Heart left ventricle (tissue), 16 donors: ENCODE measurements at regions not wholly inside any gene's neighbourhood (a gene's known extent, or its start where the extent isn't known, plus 50 kb on each side); places are given as distances from the start of the nearest gene placed in this dataset.

ENCODE experiments used
- ATAC-seq, 4 donors: fragments of 200-7000 bp; cut with Tn5 transposase; one replicate each; pipeline ENCODE4 v1.9.1; 2020 to 2022; ENCODE audit warnings: moderate library complexity in 4 of 4, mild to moderate bottlenecking in 3 of 4, moderate number of reproducible peaks in 1 of 4
- DNase-seq, 5 donors: peaks; one replicate each; pipeline ENCODE4 v3.0.0-alpha.2; 2020
- H3K27ac ChIP-seq, 12 donors: fragments of 200-600 bp; sonication (generic) in 4 of 12; one replicate each; pipeline versions ENCODE4 v1.5.0 to v1.8.0; 2016 to 2022; ENCODE audit warnings: mild to moderate bottlenecking in 2 of 12
- H3K27me3 ChIP-seq, 9 donors: fragments of 200-600 bp; sonication (generic) in 2 of 9; one replicate each; pipeline versions ENCODE4 v1.5.1 to v1.8.0; 2016 to 2022; ENCODE audit warnings: mild to moderate bottlenecking in 3 of 9
- H3K36me3 ChIP-seq, 9 donors: fragments of 200-600 bp; sonication (generic) in 2 of 9; one replicate each; pipeline versions ENCODE4 v1.5.0 to v1.8.0; 2018 to 2022; ENCODE audit warnings: mild to moderate bottlenecking in 2 of 9
- H3K4me1 ChIP-seq, 12 donors: fragments of 200-600 bp; sonication (generic) in 4 of 12; one replicate each; pipeline versions ENCODE4 v1.5.0 to v1.8.0; 2016 to 2022; ENCODE audit warnings: mild to moderate bottlenecking in 3 of 12
- H3K4me3 ChIP-seq, 12 donors: fragments of 200-600 bp; sonication (generic) in 4 of 12; one replicate each; pipeline versions ENCODE4 v1.5.0 to v1.8.0; 2017 to 2022; ENCODE audit warnings: mild to moderate bottlenecking in 9 of 12, moderate library complexity in 4 of 12
- H3K9me3 ChIP-seq, 12 donors: fragments of 200-600 bp; sonication (generic) in 4 of 12; one replicate each; pipeline versions ENCODE4 v1.5.0 to v1.8.0; 2016 to 2022; ENCODE audit warnings: mild to moderate bottlenecking in 1 of 12
- POLR2A ChIP-seq, 2 donors: fragments of 450-650 bp; IDR thresholded peaks; one replicate each; pipeline ENCODE4 v1.6.1; 2017; ENCODE audit warnings: antibody characterized with exemption in 2 of 2, mild to moderate bottlenecking in 2 of 2, moderate library complexity in 2 of 2
- WGBS, 4 donors: extraction: QIAGEN DNeasy Blood & Tissue Kit in 2 of 4; methylation state at CpG; one replicate each; pipeline versions ENCODE4 v1.1.5 to v1.1.7; 2013 to 2018; 5-methylcytosine and 5-hydroxymethylcytosine counted together
- intact Hi-C, 10 donors: fragments of 100-400 bp; cut with DNase I; formaldehyde crosslinking; loops; one replicate each; pipeline versions ENCODE4 v1.11.1 to v1.14.2; 2022
- TF ChIP-seq, protein P1 (sequence below), 12 donors: fragments of 200-600 bp; sonication (generic) in 4 of 12; IDR thresholded peaks; one replicate each; pipeline versions ENCODE4 v1.5.0 to v1.8.0; 2018 to 2022; ENCODE audit warnings: antibody characterized with exemption in 12 of 12, mild to moderate bottlenecking in 5 of 12
- donor health status: ischemic (EF 13 %, LVEDD 7.1; RV severe dilation, severe dysfunction).
- donor health status: healthy with polysubstance abuse.
- donor health status: DM: no; HTN: yes; CAD: no.
- donor health status: DM: no; HTN: no; CAD: no.
- donor health status: ischemic (EF 25% LVEDD 6.9; RV normal size, moderate dysfunction).
- donor health status: ischemic (EF 25% LVEDD 5.7; RV mildly dilated, moderate dysfunction).
- donor health status: healthy.
- donor health status: DM: yes; HTN: yes; CAD: no.
- donor health status: ischemic (EF 35%, LVEDD 5.7; RV mildly dilated, moderate dysfunction).
- donor health status: nonischemic (EF 11% LVEDD 7.7; RV severe dilation, severe dysfunction).
- donor health status: DM: yes; HTN: yes; CAD: no.
- donor health status: PGD.
- donor health status: ischemic (EF 29% LVEDD 5.4; RV normal size, mild dysfunction).
- donor health status: nonischemic (EF 23%, LVEDD 6.1; RV moderate dilation, normal function).

DNA sequence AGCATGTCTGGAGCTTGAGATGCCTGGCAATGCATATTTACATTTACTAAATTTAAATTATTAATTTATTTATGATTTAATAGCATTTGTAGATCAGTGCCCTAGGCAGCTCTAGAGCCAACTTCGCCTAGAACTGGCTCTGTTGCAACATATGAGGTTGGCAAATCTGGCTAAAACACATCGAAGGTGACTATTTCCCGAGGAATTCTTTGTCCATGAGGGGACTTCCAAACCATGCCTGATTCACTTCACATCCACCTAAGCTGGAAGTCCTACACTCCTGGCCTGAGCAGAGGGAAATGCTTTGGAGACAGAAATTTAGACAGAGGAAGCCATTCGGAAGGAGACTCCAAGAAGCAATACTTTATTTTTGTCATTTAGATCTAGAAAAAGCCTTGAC, 211.0 kb upstream of the ARG1 start:
- WGBS, 4 donors, result 88 to 91% (median 90%) methylated on average over 4 of the region's 4 CpGs
- Histone ChIP-seq H3K27ac (no peak overlapping the region), H3K9me3 (no peaks in the 10 kb centered on the region), H3K4me1 (no peaks in the 10 kb centered on the region), H3K4me3 (no peak overlapping the region), H3K27me3 (no peaks in the 10 kb centered on the region), H3K36me3 (no peaks in the 10 kb centered on the region)
- intact Hi-C loops, result no loop called here
- ATAC-seq (no peak), DNase-seq (no peak)
- TF ChIP-seq, protein P1, sequence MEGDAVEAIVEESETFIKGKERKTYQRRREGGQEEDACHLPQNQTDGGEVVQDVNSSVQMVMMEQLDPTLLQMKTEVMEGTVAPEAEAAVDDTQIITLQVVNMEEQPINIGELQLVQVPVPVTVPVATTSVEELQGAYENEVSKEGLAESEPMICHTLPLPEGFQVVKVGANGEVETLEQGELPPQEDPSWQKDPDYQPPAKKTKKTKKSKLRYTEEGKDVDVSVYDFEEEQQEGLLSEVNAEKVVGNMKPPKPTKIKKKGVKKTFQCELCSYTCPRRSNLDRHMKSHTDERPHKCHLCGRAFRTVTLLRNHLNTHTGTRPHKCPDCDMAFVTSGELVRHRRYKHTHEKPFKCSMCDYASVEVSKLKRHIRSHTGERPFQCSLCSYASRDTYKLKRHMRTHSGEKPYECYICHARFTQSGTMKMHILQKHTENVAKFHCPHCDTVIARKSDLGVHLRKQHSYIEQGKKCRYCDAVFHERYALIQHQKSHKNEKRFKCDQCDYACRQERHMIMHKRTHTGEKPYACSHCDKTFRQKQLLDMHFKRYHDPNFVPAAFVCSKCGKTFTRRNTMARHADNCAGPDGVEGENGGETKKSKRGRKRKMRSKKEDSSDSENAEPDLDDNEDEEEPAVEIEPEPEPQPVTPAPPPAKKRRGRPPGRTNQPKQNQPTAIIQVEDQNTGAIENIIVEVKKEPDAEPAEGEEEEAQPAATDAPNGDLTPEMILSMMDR (IDR thresholded peaks at IDR 0.05), result no peak
- TF ChIP-seq POLR2A (IDR thresholded peaks at IDR 0.05), result no peak

DNA sequence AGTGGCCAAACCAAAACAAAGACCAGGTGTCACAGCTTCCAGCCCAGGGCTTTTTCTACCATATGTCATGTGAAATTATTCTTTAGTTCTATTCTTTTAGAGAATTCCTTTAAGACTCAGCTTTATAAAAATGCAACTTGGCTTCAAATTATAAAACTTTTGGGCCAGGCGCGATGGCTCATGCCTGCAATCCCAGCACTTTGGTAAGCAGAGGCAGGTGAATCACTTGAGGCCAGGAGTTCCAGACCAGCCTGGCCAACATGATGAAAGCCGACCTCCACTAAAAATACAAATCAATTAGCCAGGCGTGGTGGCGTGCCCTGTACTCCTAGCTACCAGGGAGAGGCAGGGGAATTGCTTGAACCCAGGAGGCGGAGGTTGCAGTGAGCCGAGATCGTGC, 210.3 kb upstream of the ARG1 start:
- H3K27me3 ChIP-seq, result no peaks in the 10 kb centered on the region
- TF ChIP-seq, protein P1 (IDR thresholded peaks at IDR 0.05), result no peak
- no peak for TF ChIP-seq POLR2A (IDR thresholded peaks at IDR 0.05)
- no peaks in the 10 kb centered on the region for H3K9me3 ChIP-seq
- DNase-seq (no peak), ATAC-seq (no peak)
- 88 to 94% (median 93%) methylated on average over 8 of the region's 8 CpGs for WGBS, 4 donors
- no peak overlapping the region for H3K4me3 ChIP-seq
- H3K4me1 ChIP-seq, result no peaks in the 10 kb centered on the region
- intact Hi-C loops, result no loop called here
- H3K36me3 ChIP-seq, result no peaks in the 10 kb centered on the region
- H3K27ac ChIP-seq, result no peak overlapping the region

DNA sequence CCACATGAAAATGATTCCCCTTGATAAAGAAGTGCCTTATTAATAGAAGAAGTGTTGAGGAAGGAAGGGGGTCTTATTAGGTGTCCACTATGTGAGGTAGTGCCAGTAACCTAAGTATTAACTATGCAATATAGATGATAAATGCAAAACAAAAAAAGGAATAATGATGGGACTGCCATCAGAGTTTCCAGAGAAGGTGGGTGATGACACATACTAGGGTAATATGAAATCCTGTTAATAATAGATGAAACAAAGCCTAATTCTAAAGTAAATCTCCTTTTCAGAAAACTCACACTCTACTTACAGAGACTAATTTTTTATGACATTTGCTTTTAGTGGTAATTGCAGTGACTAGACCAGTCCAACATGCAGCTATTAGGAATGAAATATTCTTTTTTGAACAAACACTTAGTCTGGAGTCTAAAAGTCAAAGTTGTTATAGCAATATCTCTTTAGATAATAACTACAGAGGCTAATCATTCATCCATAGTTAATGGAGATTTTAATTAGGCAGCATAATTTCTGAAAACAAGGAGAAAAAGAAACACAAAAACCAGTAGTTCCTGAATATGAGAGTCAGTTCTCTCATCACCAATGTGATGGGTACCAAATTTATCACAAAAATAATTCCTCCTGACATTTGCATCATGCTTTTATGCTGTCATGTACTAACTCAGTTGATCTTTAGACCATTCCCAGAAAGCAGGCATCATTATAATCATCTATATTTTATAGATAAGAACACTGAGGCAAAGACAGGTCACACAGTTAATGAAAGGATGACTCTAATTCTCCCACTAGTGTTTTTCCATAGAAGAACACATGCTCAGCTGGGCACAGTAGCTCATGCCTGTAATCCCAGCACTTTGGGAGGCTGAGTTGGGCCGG, 208.8 kb upstream of the ARG1 start:
- H3K9me3 ChIP-seq, result no peaks in the 10 kb centered on the region
- H3K36me3 ChIP-seq, result no peaks in the 10 kb centered on the region
- DNase-seq (no peak), ATAC-seq (no peak)
- 73 to 92% (median 85%) methylated on average over 1 of the region's 1 CpG for WGBS, 4 donors
- no peaks in the 10 kb centered on the region for H3K27me3 ChIP-seq
- TF ChIP-seq POLR2A (IDR thresholded peaks at IDR 0.05), result no peak
- TF ChIP-seq, protein P1 (IDR thresholded peaks at IDR 0.05), result no peak
- H3K4me3 ChIP-seq, result no peak overlapping the region
- intact Hi-C loops, result no loop called here
- H3K4me1 ChIP-seq, result peaks cover 0 to 8% (median 2%) of the 10 kb centered on the region in 12 donors
- no peak overlapping the region for H3K27ac ChIP-seq

DNA sequence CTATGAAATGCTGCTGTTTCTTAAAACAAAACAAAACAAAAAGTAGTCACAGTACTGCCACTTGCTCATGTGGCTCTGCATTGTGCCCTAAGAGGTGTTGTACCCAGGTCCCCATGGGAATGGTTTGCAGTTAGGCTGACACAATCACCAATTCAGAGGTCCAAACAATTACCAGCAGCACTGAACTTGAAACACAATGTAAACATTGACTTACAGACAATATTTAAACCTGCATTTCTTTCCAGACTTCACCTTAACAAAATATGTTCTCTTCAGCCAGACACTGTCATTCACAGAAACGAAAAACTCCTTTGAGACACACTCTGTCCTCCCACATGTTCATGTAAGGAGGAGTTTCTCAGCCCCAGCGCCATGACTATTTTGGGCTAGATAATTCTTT, 206.8 kb upstream of the ARG1 start:
- 67 to 80% (median 75%) methylated on average over 2 of the region's 2 CpGs for WGBS, 4 donors
- H3K9me3 ChIP-seq, result peaks cover 0 to 4% (median 0%) of the 10 kb centered on the region in 12 donors
- no peaks in the 10 kb centered on the region for H3K27me3 ChIP-seq
- no peak for TF ChIP-seq POLR2A (IDR thresholded peaks at IDR 0.05)
- TF ChIP-seq, protein P1 (IDR thresholded peaks at IDR 0.05), result no peak
- H3K27ac ChIP-seq, result no peak overlapping the region
- peaks cover 0 to 8% (median 2%) of the 10 kb centered on the region in 12 donors for H3K4me1 ChIP-seq
- no peak for ATAC-seq
- no peaks in the 10 kb centered on the region for H3K36me3 ChIP-seq
- DNase-seq, result no peak
- intact Hi-C loops, result no loop called here
- H3K4me3 ChIP-seq, result no peak overlapping the region
